T-helper 1 cell treated with Interleukin-12 subunit alpha and Interleukin-12 subunit beta and Interleukin-4 antibody, amounts not matched to agents 30 ng/mL and 1 ng/mL, for 36 hours (primary cell): ENCODE measurements at regions not wholly inside any gene's neighbourhood (a gene's known extent, or its start where the extent isn't known, plus 50 kb on each side); places are given as distances from the start of the nearest gene placed in this dataset.

Experiments
- intact Hi-C: fragments of 100-400 bp; cut with micrococcal nuclease; formaldehyde crosslinking; loops from one replicate; pipeline ENCODE4 v1.15.1; 2024

DNA sequence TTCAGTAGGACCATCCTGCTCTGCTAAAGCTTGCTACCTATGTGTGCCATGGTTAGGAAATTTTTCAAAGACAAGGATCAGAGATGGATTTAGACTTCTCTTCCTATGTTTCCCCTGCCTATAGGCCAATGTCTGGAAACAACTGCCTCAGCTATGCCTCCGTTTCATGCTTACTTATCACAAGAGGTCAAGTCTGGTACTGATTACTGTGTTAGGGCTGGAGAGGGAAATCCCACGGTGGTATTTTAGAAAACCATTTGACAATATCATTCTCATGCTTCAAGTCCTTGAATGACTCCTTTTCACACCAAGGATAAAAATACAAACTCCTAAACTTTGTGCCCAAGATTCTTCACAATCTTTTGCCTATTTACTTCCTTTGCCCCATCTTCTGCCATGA, 484.3 kb downstream of the DHX35 start:
- intact Hi-C loops: no loop called here

DNA sequence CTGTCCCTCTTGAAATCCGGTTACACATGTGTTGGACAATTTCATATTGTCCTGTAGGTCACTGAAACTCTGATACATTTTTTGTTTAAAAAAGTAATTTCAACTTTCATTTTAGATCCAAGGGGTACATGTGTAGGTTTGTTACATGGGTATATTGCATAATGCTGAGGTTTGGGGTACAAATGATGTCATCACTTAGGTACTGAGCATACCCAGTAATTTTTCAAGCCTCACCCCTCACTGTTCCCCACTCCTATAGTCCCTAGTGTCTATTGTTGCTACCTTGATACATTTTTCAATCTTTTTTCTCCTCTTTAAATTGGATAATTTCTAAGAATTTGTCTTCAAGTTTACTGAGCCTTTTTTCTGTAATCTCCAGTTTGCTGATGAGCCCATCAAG, 483.0 kb downstream of the DHX35 start:
- intact Hi-C loops: no loop called here

DNA sequence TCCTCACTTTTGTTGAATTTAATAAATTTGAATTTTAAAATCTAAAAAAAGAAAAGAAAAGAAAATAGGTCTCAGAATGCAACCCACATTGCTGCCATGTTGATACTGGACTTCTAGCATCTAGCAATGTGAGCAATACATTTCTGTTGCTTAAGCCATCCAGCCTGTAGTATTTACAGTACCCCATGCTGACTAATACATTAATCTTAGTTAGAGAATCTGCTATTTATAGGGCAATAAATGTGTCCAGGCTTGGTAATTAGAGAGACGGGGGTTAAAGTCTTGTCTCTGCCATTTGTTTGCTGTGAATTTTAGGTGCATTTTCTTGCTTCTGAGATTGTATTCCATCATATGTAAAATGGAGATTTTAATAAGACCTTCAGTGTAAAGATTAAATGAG, 471.3 kb downstream of the DHX35 start:
- intact Hi-C loops: no loop called here

DNA sequence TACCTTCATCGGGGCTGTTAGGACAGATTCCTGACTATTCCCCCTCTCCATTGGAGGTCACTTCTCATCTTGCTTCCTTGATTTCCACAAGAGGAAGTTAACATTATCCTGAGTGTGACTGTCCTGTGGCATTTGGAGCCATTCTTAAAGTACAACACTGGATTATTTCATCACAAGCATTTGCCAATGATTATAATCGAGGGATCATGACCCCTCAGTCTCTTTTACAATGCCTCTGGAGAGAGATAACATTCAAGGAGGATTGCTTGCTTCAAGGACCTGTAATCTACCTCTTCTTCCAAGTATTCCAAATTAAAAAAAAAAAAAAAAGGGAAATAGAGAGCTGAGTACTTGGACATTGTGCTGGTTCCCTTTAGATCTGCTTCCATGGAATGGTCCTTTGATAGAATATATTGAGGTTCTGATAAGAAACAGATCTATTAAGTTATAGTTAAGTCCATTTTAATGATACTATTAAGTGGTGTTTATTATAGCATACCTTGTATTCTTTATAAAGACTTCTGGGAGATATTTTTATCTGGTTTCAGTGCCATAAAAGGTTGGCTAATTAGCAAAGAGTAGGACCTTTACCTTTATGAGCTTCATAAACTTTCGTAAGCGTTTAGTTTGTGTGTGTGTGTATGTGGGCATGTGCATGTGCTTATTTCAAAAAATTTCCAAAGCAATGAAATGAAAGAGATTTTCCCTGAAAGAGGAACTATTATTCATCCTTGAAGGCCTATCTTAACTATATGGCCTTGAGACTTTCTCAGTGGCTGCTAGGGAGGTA, 469.1 kb downstream of the DHX35 start:
- intact Hi-C loops: no loop called here

DNA sequence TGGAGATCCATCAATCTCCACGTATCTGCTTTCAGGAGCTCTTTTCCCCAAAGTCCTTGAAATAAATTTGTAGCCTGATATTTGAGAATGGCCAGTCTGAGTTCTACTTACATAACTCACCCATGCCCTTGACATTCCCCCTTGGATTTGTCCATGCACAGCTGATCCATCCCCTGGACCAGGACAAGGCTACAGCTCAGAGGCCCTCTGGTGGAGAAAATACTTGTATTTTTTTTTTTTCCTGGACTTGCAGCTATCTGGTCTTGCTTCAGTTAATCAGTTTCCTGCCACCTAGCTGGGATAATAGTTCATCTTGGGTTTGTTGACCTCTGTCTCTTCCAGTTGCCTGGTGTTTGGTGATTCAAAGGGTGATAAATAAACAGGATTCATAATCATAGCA, 467.6 kb downstream of the DHX35 start:
- intact Hi-C loops: no loop called here

DNA sequence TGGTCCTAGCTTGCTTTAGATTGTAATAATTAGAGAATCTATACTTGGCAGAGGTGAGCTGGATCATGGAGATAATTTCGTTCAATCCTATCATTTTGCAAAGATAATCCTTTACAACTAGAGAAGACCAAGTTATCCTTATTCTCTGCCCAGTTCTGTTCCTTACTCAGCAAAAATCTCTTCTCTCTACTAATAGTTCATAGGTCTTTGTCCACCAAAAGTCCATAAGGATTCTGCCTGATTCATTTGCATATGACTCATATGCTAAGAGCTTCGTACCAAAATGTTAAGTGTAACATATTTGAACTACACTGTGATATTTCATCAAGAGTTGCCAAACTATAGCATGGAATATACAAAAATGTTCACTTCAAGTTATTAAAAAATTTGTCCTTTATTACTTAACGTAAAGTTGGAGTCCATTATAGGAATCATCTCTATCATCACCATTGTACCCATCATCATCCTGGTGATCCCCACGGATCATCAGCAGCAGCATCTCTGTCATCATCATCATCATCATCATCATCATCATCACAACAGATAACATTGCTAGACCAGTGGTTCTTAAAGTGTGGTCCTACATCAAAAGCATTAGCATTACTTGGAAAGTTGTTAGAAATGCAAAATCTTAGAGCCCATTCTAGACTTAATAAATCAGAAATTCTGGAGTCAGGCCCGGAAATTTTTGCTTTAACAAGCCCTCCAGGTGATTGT, 463.0 kb downstream of the DHX35 start:
- intact Hi-C loops: no loop called here

DNA sequence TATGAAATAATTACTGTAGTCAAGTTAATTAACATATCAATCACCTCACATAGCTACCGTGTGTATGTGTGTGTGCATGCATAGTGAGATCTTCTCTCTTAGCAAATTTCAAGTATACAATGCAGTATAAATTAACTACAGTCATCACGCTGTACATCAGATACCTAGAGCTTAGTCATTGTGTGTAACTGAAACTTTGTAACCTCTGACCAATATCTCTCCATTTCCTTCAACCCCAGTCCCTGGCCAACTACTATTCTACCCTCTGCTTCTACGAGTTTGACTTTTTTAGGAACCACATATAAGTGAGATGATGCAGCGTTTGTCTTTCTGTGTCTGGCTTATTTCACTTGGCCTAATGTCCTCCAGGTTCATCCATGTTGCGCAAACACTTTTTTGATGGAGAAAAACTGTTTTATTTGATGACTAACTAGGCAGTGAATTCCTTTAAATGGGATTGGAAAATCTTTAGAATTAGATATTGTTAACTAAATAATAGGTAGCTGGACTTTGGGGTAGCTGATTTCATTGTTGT, 459.5 kb downstream of the DHX35 start:
- intact Hi-C loops: no loop called here

DNA sequence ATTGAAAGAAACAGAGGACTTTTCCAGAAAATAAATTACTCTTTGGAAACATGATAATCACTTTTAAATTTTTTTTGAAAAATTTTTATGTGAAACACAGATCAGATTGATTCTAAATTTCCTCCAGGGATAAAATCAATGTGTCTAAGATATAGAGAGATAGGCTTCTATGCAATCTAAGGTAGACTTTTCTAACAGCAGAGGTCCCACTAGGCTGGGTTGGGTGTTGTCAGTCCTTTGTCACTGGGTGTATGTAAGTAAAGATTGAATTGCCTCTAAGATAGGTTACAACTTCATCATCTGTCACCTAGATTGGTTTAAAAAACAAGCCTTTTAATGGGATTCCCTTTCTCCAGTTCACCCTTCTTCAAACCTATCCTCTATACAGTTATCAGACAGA, 449.9 kb downstream of the DHX35 start:
- intact Hi-C loops: no loop called here

DNA sequence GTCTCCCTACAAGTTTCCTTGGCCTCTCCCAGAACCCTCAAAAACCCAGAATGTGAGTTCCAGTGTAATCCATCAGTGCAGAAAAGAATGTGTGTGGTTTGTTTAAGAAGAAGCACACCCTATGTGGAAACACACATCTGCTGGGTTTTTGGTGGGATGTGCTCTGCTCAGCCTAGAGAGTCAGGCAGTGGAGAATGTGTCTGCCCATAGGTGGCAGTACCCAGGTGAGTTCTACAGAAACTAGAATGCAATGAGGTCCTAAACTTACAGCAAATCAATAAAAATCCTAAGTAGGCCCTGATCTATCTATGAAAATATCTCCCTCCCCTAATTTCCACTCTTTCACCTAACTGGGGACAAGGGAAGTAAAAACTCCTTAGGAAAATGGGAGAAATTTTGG, 437.3 kb downstream of the DHX35 start:
- intact Hi-C loops: no loop called here

DNA sequence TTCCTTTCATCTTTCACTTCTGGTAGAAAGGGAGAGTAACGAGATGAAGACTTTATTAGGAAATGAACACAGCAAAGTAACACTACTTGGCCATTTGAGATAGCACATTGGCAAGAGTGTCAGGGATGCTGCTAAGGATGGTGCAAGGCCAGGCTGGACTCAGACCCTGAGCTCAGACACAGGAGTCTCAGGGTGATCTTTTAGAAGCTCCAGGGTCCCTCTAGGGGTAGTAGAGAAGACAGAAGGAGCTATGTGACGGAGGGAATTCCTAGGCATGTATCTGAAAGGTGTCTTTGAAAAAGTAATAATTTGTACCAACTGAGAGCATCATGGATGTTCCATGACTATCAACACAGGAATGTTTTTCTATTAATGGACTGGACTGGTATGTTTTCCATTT, 436.5 kb downstream of the DHX35 start:
- intact Hi-C loops: no loop called here

DNA sequence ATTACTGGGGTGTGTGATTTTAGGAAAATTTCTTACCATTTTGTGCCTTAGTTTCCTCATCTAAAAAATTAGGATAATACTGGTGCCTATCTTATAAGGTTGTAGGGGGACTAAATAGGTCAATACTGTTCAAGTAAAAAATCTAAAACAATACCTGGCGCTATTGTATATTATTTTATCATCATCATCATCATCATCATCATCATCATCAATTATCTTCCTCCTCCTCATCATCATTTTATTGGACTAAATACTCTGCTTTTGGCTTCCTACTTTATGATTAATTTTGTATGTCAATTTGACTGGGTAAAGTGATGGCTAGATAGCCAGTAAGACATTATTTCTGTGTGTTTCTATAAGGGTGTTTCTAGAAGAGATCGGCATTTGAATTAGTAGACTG, 435.5 kb downstream of the DHX35 start:
- intact Hi-C loops: no loop called here

DNA sequence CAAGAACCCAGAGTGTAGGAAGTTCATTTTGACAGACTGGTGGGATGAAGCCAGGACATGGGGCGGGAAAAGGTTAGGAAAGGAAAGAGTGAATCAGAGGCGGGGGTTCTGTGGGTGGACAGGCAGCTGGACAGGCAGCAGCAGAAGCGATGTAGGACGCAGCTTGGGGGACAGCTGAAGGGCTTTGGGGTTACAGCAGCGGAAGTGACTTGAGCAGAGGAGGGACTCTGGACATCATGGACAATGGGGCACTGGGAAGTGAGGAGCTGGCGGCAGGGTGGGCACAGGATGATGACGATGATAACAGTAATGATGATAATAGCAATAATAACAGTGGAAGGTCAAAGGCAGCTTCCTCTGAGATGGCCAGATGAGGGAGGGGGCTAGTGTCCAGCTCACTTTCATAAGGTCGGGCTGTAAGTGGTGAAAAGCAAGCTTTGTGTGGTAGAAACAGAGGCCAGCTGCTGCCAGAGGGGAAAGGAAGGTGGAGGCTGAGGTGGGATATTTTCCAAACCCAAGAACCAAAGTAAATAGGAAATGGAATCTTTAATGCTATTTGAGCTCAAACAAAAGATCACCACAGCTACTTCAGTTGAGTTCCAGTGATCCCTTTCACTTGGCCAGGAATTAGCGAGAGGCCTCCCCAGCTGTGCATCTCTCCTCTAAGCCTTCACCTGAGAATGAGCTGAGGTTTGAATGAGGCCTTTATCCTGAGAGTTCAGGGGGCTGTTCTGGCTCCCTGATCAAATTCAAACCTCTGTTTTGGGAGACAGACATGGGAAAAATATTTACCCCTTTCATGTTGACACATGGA, 433.5 kb downstream of the DHX35 start:
- intact Hi-C loops: no loop called here

DNA sequence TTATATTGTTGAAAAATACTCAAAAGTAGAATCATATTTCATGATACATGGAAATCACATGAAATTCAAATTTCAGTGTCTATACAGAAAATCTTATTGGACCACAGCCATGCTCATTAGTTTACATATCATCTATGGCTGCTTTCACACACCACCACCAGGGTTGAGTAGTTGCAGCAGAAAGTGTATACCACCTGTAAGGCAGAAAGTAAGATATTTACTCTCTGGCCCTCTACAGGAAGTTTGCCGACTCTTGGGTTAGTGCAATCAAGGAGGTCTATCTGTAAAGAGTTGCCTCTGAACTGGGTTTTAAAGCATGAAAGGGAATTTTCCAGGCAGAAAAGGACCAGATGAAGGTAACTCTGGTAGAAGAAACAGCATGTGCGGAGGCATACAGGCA, 432.3 kb downstream of the DHX35 start:
- intact Hi-C loops: no loop called here

DNA sequence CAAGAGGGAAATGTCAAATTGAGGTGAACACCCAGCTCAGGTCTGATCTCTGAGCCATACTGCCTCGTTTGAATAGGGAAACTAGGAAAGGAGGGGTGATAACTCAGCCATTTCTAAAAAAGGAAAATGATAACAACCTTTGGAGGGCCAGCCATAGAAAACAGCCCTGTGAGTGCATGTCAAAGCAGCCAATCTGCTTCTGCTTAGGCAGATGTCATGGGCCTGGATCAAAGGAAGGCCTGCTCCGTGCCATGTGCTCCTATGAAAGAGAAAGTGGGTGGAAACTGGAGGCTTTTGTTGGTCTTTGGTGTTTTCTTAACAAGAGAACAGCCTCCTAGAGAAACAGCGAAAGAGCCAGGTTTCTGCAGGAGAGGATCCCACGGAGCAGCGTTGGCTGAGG, 428.0 kb downstream of the DHX35 start:
- intact Hi-C loops: no loop called here

DNA sequence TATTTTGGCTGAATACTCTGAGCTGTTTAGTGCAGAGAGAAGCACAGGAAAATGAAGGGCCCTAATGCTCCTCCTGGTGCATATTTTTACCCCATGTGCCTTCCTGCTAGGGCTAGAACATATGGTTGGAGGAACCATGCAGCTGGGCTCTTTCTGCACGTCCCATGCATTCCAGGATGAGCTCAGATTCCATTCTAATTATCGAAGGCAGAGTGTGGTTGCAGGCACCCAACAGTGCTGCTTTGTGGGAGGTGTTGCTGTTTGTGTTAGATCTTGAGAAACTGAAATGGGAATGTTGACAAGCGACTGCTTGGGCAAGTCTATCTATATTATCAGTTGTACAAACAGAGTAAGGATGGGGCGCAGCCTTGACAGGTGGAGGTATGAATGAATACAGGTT, 419.5 kb downstream of the DHX35 start:
- intact Hi-C loops: no loop called here

DNA sequence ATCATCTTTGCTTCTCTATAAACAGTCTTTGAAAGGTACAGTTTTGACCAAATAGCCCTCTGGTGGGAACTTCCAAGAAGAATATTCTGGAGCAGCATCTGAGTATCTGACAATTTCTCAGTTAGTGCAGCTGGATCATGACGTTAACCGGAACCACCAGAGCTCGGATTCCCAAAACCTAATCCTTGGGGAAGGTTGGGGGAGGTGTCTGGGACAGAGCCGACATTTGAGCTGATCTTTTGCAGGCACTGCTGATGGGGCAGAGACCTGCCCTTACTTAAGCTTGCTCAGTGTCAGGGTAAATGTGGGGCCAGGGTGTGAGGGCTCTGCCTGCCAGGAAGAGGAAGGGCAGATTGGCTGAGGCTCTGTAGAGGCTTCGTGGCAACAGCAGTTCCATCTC, 416.6 kb downstream of the DHX35 start:
- intact Hi-C loops: no loop called here

DNA sequence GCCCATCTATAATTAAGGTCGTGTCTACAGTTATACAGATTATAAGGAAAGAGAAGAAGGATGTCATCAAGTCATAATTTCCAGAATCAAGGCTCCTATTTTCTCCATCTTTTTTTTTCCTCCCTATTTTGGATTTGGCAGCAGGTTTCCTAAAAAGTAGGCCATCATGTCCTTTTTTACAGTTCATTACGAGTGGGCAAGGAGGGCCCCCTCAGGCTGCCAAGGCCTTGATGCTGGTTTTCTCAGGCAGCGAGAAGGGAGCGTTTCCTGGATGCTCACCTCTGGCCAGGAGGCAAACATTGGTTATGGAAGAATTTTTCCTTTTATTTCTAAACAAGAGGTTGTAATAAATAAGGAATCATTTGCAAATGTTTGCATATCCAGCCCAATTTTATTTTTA, 414.6 kb downstream of the DHX35 start:
- intact Hi-C loops: no loop called here

DNA sequence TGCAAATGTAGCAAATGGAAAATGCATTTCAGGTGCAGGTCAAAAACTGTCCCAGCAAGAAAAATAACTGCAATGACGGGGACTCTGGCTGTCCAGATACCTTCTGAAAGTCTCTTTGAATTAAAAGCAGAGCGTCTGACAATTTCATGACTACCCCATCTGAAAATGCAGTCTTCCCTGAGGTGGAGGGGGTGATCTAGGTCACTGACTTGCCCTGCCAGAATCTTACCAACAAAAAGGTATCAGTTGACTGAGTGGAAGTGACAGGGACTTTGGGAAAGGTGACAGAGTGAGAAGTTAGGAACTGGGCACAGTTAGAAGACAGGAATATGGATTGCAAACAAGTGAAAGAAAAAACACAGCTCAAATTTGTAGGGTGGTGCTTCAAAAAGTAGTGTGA, 402.2 kb downstream of the DHX35 start:
- intact Hi-C loops: no loop called here

DNA sequence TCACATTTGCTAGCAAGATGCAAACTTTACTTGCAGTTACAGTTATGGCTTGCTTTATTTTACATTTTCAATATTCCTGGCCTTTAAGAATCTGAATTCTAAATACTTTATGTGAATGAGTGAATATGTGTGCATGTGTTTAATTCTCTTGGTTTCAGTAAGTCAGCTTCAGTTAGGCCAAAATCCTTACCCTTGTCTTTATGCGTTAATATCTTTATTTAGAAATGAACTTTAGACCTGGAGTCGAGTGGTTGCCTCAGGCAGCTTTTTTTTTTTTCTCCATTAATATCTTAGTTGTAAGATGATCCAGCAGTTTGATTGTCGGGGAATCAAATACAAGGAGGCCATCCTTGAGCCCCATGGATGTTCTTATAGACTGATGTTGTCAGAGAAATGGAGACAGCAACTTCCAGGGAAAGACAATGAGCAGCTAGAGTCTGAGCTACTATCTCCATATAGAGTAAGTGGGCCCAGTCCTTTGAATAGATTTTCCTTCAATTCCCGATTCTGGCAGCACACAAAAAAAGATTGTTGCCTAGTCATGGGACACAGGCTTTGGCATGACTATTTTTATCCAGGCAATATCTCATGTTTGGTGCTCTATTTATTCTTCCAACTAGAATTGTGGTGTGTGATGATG, 398.0 kb downstream of the DHX35 start:
- intact Hi-C loops: no loop called here

DNA sequence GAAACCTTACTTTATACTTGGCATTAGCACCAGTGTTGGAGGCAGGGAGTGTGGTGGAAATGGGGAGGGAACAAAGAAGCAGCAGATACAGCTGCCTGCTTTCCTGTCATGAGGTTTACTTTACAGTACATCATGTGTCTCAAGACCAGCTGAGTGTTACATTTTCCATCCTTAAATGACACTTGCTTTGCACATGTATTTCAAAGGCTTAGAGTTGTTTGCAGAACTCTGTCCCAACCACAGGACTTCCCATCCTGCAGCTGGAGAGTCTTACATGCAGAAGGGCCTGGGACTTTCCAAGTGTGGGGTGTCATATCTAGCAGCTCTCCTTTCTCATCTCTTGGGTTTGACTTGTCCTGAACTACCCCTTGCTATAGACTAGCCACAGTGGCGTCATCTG, 395.9 kb downstream of the DHX35 start:
- intact Hi-C loops: no loop called here

DNA sequence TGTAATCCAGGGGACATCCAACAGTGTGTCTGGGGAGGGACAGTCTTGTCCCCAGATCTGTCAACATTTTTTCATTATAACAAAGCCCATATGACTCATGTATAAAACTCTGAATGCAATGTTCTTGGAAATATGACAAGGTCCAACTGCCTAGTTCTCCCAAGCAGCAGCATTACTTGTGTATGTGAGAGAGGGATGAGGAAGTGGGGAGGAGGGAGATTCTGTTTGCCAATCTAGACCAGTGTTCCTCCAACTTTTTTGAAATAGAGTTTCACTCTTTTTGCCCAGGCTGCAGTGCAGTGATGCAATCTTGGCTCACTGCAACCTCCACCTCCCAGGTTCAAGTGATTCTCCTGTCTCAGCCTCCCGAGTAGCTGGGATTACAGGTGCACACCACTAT, 394.8 kb downstream of the DHX35 start:
- intact Hi-C loops: no loop called here

DNA sequence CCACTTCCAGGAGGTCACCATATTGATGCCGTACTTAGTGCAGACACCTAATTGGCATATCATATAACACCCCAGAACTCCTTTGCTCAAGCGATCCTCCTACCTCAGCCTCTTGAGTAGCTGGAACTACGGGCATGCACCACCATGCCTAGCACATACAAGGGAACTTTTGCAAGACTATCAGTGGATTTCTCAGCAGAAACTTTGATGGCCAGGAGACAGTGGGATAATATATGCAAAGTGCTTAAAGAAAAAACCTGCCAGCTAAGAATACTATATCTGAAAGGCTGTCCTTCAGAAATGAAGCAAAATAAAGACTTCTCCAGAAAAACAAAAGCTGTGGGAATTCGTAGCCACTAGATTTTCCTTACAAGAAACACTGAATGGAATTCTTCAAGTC, 387.1 kb downstream of the DHX35 start:
- intact Hi-C loops: no loop called here
